IMR-90 (cell line): ENCODE measurements at regions not wholly inside any gene's neighbourhood (a gene's known extent, or its start where the extent isn't known, plus 50 kb on each side); places are given as distances from the start of the nearest gene placed in this dataset.

Experiments
- ATAC-seq: fragments of 200-7000 bp; cut with Tn5 transposase; 2 replicates; pipeline ENCODE4 v1.9.1; 2020; ENCODE audit warnings: low read depth, mild to moderate bottlenecking, moderate library complexity
- BruUV-seq: library from RNA; stranded (reverse); fragments of 400-500 nt; replicated peaks from 2 replicates; lab custom pipeline; 2021; lab: Mats Ljungman, UMichigan
- CTCF ChIA-PET: fragments of 300-600 bp; formaldehyde crosslinking; extraction: SDS; loops from one replicate; lab custom pipeline; 2021; ENCODE audit warnings: antibody characterized with exemption; lab: Yijun Ruan, JAX
- POLR2A ChIA-PET: fragments of 300-600 bp; sonication (Branson Sonifier 250); formaldehyde crosslinking; loops from one replicate; lab custom pipeline; 2022; ENCODE audit warnings: antibody characterized with exemption; ENCODE audit not compliant: unreplicated experiment; lab: Charles Lee
- DNase-seq: peaks from one replicate; pipeline ENCODE4 v3.0.0; 2013
- H2AFZ ChIP-seq: replicated peaks from 2 replicates; pipeline ENCODE3; 2013; ENCODE audit warnings: low read length, mild to moderate bottlenecking; ENCODE audit not compliant: poor library complexity
- H2AK5ac ChIP-seq: 2 replicates; pipeline ENCODE4 v1.6.1; 2013; ENCODE audit warnings: low read depth, low read length, inconsistent platforms
- H2AK9ac ChIP-seq: replicated peaks from 2 replicates; pipeline ENCODE3; 2013; ENCODE audit warnings: mild to moderate bottlenecking, low read depth, low read length, moderate library complexity; ENCODE audit not compliant: poor library complexity
- H2BK120ac ChIP-seq: 2 replicates; pipeline ENCODE4 v1.6.1; 2013; ENCODE audit warnings: low read depth, low read length, inconsistent platforms
- H2BK15ac ChIP-seq: 3 replicates; pipeline ENCODE4 v1.6.1; 2013; ENCODE audit warnings: low read depth, low read length, inconsistent platforms
- H2BK20ac ChIP-seq: 2 replicates; pipeline ENCODE4 v1.6.1; 2013; ENCODE audit warnings: low read depth, mild to moderate bottlenecking, inconsistent platforms, low read length, moderate library complexity
- H2BK5ac ChIP-seq: 2 replicates; pipeline ENCODE4 v1.6.1; 2013; ENCODE audit warnings: mild to moderate bottlenecking, low read depth, low read length, inconsistent platforms; ENCODE audit not compliant: poor library complexity, severe bottlenecking
- H3K14ac ChIP-seq: replicated peaks from 2 replicates; pipeline ENCODE4 v1.6.1; 2013; ENCODE audit warnings: low read depth, low read length, inconsistent platforms
- H3K18ac ChIP-seq: 2 replicates; pipeline ENCODE4 v1.6.1; 2013; ENCODE audit warnings: low read depth, low read length, control low read depth
- H3K23ac ChIP-seq: 2 replicates; pipeline ENCODE4 v1.6.1; 2013; ENCODE audit warnings: low read depth, low read length, inconsistent platforms
- H3K27ac ChIP-seq: 2 replicates; pipeline ENCODE4 v1.5.1; 2013; ENCODE audit warnings: mild to moderate bottlenecking, control low read depth, low read length; ENCODE audit not compliant: insufficient read depth
- H3K27me3 ChIP-seq: 2 replicates; pipeline ENCODE4 v1.6.1; 2013; ENCODE audit warnings: low read length; ENCODE audit not compliant: control insufficient read depth, insufficient read depth
- H3K36me3 ChIP-seq: 2 replicates; pipeline ENCODE4 v1.6.1; 2013; ENCODE audit warnings: low read length, mixed read lengths; ENCODE audit not compliant: control insufficient read depth, insufficient read depth
- H3K4ac ChIP-seq: 2 replicates; pipeline ENCODE4 v1.6.1; 2013; ENCODE audit warnings: low read depth, low read length, inconsistent platforms
- H3K4me1 ChIP-seq: 2 replicates; pipeline ENCODE4 v1.6.1; 2013; ENCODE audit warnings: low read length, mixed read lengths; ENCODE audit not compliant: control insufficient read depth, insufficient read depth
- H3K4me2 ChIP-seq: 2 replicates; pipeline ENCODE4 v1.6.1; 2013; ENCODE audit warnings: low read depth, mild to moderate bottlenecking, control low read depth, low read length, moderate library complexity
- H3K4me3 ChIP-seq: 2 replicates; pipeline ENCODE4 v1.5.1; 2013; ENCODE audit warnings: low read depth, mild to moderate bottlenecking, control low read depth, low read length, moderate library complexity; ENCODE audit not compliant: insufficient read depth
- H3K56ac ChIP-seq: 2 replicates; pipeline ENCODE4 v1.6.1; 2013; ENCODE audit warnings: low read length, inconsistent platforms; ENCODE audit not compliant: insufficient read depth; ENCODE audit errors: extremely low read depth
- H3K79me1 ChIP-seq, 2 experiments: 2 replicates each; pipeline ENCODE4 v1.6.1; 2013; ENCODE audit warnings: low read length in 2 of 2, inconsistent platforms in 1 of 2, low read depth in 1 of 2
- H3K9ac ChIP-seq: 2 replicates; pipeline ENCODE4 v1.6.1; 2013; ENCODE audit warnings: low read depth, low read length, control low read depth
- H3K9me1 ChIP-seq: 2 replicates; pipeline ENCODE4 v1.6.1; 2013; ENCODE audit warnings: low read length, inconsistent platforms; ENCODE audit not compliant: insufficient read depth
- H3K9me3 ChIP-seq: 2 replicates; pipeline ENCODE4 v1.6.1; 2013; ENCODE audit warnings: low read length; ENCODE audit not compliant: control insufficient read depth, insufficient read depth
- H4K20me1 ChIP-seq: 2 replicates; pipeline ENCODE4 v1.6.1; 2013; ENCODE audit warnings: low read length, inconsistent platforms; ENCODE audit not compliant: insufficient read depth
- H4K5ac ChIP-seq: 2 replicates; pipeline ENCODE4 v1.6.1; 2013; ENCODE audit warnings: mild to moderate bottlenecking, low read depth, low read length, control low read depth
- H4K8ac ChIP-seq, 2 experiments: 2 replicates each; pipeline ENCODE4 v1.6.1; 2013; ENCODE audit warnings: low read depth in 2 of 2, low read length in 2 of 2, control low read depth in 1 of 2, inconsistent platforms in 1 of 2
- H4K91ac ChIP-seq: 2 replicates; pipeline ENCODE4 v1.6.1; 2013; ENCODE audit warnings: low read depth, low read length, inconsistent platforms; ENCODE audit not compliant: insufficient read depth
- BHLHE40 ChIP-seq: fragments of 150-350 bp; IDR thresholded peaks from 2 replicates; pipeline ENCODE4 v1.6.1; 2016; ENCODE audit warnings: mild to moderate bottlenecking, low read depth, low read length
- CTCF ChIP-seq: conservative IDR thresholded peaks from 2 replicates; pipeline ENCODE4 v1.5.1; 2012; ENCODE audit warnings: mild to moderate bottlenecking, low read depth, low read length, improper control_type of control experiment
- FOS ChIP-seq: fragments of 150-350 bp; IDR thresholded peaks from 2 replicates; pipeline ENCODE4 v1.6.1; 2016; ENCODE audit warnings: low read depth, low read length
- MAFK ChIP-seq: IDR thresholded peaks from 2 replicates; pipeline ENCODE4 v1.6.1; 2012; ENCODE audit warnings: low read depth, low read length, improper control_type of control experiment
- RAD21 ChIP-seq: IDR thresholded peaks from 2 replicates; pipeline ENCODE4 v1.6.1; 2012; ENCODE audit warnings: low read length, improper control_type of control experiment
- WGBS, 2 experiments: methylation state at CpG; one replicate each; pipeline versions ENCODE4 v1.1.5 to v1.1.7; 2013; ENCODE audit warnings: missing lambda C conversion rate in 2 of 2; ENCODE audit not compliant: insufficient read length in 1 of 2; ENCODE audit errors: extremely low coverage in 2 of 2; 5-methylcytosine and 5-hydroxymethylcytosine counted together
- dilution Hi-C: fragments of 300-500 bp; cut with HindIII; formaldehyde crosslinking; loops from one replicate; pipeline ENCODE4 v1.14.3; 2018; ENCODE audit warnings: low sequenced_read_pairs; ENCODE audit not compliant: unreplicated experiment
- in situ Hi-C: fragments of 300-500 bp; cut with MboI; formaldehyde crosslinking; loops from 3 replicates; pipeline ENCODE4 v1.14.3; 2019; ENCODE audit warnings: low sequenced_read_pairs, inconsistent platforms, mixed read lengths
- intact Hi-C: fragments of 100-400 bp; cut with micrococcal nuclease; formaldehyde crosslinking; loops from 2 replicates; pipeline ENCODE4 v1.10.0; 2022

DNA sequence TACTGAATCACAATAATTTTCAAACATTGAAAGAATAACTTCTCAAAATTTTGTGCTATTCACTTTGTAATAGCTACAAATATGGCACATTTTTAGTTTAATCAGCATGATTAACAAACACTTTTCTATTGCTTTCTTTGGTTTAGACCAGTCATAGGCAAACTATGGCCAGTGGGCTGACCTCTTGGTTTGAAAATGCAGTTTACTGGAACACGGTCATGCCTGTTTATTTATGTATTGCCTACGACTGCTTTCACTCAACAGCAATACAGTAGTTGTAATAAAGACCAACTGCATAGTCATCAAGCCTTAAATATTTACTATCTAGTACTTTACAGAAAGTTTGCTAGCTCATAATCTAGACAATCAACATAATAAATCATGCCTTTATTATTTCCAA, 810.8 kb downstream of the TLE1 start:
- intact Hi-C loops: no loop called here
- H3K27me3 ChIP-seq: no peaks in the 10 kb centered on the region
- no peak overlapping the region for H3K14ac ChIP-seq
- no peaks in the 10 kb centered on the region for H3K36me3 ChIP-seq
- H2BK15ac ChIP-seq: no peak overlapping the region
- H2BK20ac ChIP-seq: no peak overlapping the region
- no peak overlapping the region for H2AK5ac ChIP-seq
- no peak overlapping the region for H2BK120ac ChIP-seq
- no peaks in the 10 kb centered on the region for H3K4me1 ChIP-seq
- no peak overlapping the region for H4K8ac ChIP-seq
- H3K9ac ChIP-seq: no peak overlapping the region
- no peak overlapping the region for H3K4ac ChIP-seq
- no peaks in the 10 kb centered on the region for H4K20me1 ChIP-seq
- H2AK9ac ChIP-seq: no peak overlapping the region
- H2BK5ac ChIP-seq: no peak overlapping the region
- no peak overlapping the region for H3K18ac ChIP-seq
- ATAC-seq (peak; percentile 45), DNase-seq (peak; percentile 74)
- no peak overlapping the region for H2AFZ ChIP-seq
- dilution Hi-C loops: no loop called here
- in situ Hi-C loops: no loop called here
- no peaks in the 10 kb centered on the region for H3K79me1 ChIP-seq
- H3K4me2 ChIP-seq: no peak overlapping the region
- no peak overlapping the region for H3K4me3 ChIP-seq
- WGBS, 2 experiments: no CpG with 5 or more reads among the region's 2 CpGs
- H3K9me3 ChIP-seq: no peaks in the 10 kb centered on the region
- H3K9me1 ChIP-seq: no peaks in the 10 kb centered on the region
- TF ChIP-seq RAD21 (no peak), FOS (no peak), MAFK (0 out of 2 replicates have a peak, but pooled peaks have one; percentile 6), CTCF (no peak), BHLHE40 (peak; percentile 42; the same call in 1 of the 2 replicates)
- H4K91ac ChIP-seq: no peak overlapping the region
- ChIA-PET CTCF (no interaction called here), POLR2A (no interaction called here)
- no TSS peak for BruUV-seq
- no peak overlapping the region for H4K5ac ChIP-seq
- no peak overlapping the region for H3K27ac ChIP-seq
- H3K23ac ChIP-seq: no peak overlapping the region
- no peak overlapping the region for H3K56ac ChIP-seq
